SW480 (cell line): ENCODE measurements at regions not wholly inside any gene's neighbourhood (a gene's known extent, or its start where the extent isn't known, plus 50 kb on each side); places are given as distances from the start of the nearest gene placed in this dataset.

Experiments
- DNase-seq: peaks from one replicate; pipeline ENCODE4 v3.0.0-alpha.2; 2016; ENCODE audit warnings: low spot score

DNA sequence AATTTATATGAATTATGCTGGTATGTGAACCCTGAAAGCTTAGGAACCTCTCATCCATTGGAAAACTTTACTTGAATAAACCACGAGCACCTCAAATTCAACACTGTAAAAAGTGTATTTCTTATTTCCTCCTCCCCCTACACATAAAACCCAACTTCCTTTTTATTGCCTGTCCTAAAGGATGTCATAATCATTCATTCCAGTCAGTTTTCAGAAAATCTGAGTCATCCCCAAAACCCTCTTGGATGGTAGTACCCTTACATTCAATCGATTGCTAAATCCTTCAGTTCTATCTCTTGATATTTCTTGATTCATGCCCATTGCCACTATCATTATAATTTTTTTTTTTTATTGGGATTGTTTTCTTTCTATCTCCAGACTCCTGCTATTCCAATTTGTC, 91.1 kb upstream of the ATP8A1 start:
- no peak for DNase-seq

DNA sequence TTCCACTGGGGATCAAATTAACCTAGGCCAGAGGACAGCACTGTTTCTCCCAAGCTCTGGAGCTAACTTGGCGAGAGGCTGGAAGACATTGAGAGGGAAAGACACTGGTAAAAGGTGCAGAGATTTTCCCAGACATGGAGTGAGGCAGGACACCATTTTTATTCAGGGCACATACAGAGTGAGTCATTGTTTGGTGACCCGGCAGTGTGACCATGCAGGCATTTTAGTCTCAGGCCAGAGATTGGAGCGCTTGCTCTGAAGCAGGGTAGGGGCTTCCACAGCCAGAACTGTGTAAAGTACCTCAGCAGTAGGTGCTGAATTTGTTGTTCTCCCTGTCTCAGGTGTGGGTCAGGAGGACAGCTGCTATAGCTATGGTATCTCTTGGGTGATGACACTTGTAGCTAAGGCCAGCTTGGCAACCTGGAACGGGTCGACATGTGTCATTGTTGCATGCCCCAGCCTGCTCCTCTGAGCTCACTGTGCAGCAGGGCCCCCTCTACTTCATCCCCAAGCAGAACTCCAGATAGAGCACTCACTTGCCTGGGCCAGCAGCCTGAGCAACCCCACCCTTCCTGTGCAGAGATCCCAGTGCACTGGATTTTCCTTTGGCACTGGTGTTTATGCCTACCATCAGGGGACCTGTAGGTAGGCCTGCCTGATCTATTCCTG, 79.8 kb upstream of the ATP8A1 start:
- DNase-seq: no peak

DNA sequence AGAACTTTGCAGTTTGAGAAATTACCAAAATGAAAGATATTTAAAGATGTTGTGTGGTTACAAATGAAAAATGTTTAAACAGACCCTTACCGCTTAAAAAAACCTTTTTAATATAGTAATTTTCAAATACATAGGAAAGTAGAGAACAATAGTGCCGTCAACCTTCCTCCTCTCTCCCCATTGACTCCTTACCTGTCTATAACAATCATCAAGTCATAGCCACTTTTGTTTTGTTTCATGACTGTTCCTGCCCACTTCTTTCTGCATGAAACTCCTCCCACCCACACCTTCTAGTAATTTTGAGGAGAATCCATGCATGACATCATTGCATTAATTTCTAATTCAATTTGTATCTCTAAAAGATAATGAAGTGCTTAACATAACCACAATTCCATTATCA, 76.5 kb upstream of the ATP8A1 start:
- DNase-seq: no peak

DNA sequence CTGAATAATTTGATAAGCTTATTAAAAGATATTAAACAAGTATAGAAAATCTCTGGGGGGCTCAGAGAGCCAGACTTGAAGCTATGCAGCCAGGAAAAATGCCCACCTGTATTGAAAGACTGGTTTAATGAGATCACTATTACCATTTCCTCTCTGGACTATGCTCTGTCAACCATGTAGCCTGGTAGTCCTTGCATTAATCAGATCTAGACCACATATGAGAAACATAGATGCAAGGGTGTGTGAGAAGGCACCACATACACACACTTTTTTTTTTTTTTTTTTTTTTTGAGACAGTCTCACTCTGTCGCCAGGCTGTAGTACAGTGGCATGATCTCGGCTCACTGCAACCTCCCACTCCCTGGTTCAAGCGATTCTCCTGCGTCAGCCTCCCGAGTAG, 75.9 kb upstream of the ATP8A1 start:
- DNase-seq: no peak

DNA sequence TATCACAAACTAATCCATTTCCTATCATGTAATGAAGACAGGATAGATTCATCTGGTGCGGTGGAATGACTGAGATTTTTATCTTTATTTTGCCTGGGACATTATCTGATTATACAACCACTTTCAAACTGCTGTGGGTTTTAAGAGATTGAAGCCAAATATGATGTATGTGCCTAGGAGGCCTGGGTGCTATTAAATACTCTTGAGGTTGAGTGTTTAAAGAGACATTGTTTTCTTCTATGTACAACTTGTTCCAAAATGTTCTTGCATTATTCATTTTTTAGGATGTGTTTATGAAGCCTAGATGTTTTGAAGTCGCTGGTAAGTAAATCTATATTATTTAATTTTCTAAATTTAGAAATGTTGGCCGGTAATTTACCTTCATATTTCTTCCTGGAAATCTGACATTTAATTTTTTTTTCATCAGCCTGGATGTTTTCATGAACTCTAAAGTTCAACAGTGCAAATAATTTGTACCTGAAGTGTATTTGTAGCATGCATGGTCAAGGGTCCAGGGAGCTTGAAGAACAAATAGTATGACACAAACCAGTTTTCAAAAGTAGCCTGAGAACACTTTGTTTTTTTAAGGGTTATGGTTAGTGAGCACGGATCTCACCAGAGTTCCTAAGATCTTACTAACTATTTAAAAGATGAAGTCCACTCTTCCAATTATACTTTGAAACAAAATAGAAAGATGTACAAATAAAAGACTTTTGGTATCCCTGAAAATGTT, 72.8 kb upstream of the ATP8A1 start:
- DNase-seq: no peak

DNA sequence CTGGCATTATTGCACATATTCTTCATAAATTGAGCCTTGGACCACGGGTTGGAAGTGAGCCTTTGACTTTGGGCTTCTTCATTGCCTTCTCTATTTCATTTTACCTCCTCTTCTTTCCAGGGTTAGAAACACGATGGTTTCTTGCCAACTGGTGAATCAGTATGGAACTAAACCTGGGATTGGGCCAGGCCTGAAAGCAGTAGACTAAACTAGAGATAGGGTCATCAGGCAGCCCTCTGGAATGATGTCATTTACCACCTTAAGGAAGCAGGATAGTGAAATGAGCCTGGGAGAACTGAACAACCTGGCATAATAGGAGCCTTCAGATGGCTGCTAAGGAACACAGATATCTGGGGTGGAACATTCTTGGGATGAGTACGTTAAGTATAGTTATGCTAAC, 67.5 kb upstream of the ATP8A1 start:
- no peak for DNase-seq

DNA sequence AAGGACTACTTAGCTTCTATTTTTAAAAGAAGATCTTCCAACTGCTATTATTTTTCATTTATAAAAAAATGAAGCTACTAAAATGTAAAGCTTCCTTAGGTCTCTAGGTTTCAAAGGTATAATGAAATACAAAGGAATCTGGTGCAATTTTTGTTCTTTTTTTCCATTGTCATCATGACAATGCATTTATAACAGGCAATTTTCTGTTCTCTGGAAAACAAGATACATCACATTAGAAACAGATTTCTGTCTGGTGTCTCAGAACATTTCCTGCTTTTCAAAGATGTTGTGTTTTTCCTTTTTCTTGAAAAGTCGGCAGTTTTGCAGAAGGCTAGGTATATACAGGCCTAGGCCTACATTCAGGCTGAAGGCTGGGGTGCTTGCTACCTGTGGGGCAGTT, 63.6 kb upstream of the ATP8A1 start:
- DNase-seq: no peak

DNA sequence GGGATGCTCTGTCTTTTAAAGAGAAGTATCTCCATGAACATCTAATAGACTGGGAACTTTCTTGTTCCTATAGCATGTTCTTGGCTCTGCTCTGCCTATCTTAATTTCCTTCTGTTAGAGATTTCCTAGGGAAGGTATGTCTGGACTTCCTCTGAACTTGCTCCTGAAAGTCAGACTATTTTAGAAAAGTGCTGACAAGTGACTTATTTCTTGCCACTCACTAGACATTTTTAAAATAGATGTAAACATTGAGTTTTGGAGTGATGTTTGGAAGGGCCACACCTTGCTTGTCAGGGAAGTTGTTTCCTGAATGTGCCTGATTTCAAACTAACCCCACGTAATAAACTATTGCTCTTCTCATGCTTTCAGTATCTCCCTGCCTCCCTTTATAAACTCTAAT, 62.4 kb upstream of the ATP8A1 start:
- no peak for DNase-seq

DNA sequence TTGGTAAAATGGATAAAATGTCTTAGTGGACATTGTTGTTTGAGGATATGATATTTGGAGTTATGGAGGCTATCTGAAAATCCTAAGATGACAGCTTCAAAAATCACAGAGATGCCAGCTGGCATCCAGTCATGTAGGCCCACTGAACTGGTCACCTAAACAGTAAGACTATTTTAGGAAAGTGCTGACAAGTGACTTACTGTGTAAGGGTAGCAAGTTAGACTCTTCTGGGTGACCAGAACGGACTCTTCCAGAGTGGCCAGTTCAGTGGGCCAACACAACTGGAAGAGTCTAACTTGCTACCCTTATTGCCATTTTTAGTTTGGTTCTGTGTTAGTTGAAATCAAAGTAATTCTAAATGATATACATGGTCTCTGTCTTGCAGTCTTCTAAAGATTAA, 61.4 kb upstream of the ATP8A1 start:
- no peak for DNase-seq

DNA sequence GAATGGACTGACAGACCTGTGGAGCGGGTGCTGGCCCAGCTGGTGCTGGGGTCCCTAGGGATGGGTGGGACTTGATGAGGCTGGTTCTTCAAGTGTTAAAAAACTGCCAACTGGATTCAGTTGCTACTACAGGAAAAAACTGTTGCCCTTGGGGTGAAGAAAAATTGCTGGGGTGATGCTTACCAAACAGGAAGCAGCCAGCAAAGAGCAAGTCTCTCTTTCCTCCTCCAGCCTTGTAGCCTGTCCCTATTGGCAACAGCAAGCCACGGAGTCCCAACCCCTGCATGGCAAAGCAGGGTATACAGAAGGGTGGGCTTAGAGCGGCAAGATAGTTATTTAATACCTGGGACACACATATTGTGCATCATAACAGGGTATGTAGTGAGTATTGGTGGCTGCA, 60.1 kb upstream of the ATP8A1 start:
- no peak for DNase-seq

DNA sequence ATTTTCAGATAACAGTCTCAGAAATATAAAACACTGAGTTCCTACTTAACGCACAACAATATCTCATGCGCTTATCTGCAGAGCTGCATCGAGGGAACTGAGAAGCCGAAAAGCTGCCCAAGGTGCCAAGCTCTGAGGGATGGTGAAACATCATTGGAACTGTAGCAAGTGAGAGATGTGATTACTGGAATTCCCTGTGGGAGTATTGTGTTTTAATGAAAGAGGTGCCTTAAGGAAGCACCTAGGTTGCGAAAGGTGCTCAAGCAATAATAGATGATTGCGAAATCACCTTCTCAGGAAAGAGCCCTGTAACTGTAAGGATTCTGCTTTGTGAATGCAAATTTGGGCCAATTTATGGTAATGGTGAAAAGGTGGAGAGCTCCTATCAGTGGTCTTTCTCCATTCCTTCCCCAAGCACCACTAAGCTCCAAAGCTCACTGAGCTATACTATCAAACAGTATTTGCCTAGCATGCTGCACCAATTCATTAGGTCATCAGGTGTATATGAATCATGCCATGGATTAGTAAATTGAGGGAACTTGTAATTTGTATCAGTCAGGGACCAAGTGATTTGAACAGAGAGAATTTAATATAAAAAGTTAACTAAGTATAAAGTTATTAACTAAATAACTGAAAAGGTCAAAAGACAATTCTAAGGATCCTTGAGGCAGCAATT, 59.0 kb upstream of the ATP8A1 start:
- no peak for DNase-seq

DNA sequence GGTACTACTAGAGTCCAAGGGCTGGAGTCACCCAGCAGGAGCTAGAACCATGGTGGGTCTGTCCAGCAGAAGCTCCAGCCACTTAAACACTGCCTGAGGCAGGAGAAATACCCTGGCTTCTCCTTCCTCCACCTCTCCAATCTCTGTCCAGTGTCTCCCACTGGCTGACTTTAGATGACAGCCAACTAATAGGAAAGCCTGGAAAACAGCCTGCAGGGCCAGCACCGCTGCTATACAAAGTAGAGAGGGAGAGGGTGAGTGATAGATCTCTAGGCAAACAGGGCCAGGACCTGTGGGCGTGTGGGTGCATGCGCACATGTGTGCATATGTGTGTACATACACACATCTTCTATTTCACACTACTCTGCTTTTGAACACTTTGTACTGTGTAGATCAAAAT, 56.5 kb upstream of the ATP8A1 start:
- DNase-seq: no peak

DNA sequence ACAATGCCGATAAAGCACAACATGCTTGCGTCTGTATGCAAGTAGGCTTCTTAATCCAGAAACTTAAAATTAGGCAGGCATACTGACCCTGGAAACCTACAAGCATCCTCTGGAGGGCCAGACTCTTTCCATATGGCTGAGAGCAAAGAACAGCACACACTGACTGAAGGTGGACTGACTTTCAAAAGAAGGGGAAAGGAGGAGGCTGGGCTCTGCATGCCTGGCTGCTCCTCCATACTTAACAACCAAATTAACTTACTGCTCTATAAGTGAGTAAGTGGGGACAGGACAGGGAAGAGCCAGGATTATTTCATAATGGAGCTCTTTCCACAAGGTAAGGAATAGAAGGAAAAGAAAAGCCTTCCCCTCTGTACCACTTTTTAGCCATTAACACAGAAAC, 55.9 kb upstream of the ATP8A1 start:
- DNase-seq: no peak

DNA sequence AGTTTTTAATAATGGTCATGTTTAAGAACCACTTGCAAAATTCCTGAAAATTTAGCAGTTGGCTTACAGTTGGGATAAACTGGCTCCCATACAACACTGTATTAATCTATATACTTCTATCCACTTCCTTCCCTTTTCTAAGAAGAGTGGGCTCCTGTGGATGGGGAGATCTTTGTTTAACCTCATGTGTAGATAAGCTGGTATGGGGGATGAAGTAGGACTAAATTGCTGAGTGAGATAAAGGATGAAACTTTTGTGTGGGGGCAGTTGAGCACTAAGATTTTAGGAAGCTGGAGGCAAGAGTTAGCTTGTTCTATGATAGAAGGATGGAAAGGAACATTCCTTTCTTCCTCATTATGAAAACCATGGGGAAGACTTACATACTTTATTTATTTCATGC, 54.6 kb upstream of the ATP8A1 start:
- no peak for DNase-seq

DNA sequence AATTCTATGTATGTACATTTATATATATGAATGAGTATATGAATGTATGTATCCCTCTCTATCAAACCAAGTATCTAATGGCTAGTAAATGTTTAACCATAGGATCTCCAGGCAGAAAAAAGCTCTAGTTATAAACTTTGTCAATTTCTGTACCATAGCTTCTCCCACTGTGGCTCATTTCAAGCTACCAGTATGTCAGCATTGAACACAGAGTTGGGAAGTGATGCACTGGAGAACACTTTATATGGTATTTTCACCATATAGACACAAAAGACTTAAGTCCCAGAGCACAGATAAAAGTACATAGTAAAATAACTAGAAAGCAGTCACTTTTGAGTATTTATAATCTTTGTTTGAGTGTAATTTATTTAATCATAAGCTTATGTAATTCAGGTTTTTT, 53.9 kb upstream of the ATP8A1 start:
- DNase-seq: no peak

DNA sequence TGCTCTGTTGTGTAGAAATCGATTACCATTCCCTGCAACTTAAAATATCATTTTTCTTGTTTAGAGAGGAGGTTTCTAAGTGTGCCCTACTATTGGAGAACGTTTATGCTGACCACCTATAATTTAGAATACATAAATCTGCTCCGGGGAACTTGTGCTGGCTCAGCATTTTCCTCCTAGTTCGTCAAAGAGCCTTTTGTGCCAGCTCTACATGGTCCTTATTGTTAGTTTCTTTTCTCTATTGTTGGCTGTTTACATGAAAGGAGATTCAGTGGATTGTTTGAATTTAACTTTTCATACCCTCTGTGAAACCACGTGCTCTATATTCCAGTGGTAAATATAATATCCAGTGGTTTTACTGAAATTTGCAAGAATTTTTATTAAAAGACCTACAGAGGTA, 53.4 kb upstream of the ATP8A1 start:
- DNase-seq: no peak

DNA sequence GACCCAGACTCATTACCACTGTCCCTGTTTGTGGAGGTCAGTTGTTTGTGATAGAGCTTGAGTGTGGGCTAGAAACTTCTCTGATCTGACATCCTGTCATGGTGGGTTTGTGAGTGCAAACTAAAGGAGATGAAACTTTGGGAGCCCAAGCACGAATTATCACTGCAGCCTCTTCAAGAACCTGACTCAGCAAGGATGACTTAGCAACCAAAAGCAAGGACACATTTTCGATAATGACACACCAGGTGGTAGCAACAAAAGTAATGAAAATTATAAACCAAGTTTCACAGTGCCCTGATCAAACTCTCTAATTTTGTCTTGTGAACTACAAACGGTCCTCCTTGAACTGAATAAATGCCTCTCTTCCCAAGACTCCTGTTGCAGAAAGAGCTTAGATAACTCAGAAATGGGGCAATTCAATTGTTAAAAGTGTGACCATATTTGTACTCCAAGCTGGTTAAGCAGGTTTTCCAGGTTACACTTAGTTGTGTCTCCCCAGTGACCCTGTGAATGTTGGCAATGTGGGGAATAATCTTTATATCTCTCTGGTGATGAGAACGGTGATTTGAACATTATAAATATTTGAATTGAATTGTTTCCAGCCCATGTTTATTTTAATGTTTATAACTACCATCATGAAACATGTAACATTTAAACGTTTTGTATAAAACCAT, 52.6 kb upstream of the ATP8A1 start:
- DNase-seq: no peak

DNA sequence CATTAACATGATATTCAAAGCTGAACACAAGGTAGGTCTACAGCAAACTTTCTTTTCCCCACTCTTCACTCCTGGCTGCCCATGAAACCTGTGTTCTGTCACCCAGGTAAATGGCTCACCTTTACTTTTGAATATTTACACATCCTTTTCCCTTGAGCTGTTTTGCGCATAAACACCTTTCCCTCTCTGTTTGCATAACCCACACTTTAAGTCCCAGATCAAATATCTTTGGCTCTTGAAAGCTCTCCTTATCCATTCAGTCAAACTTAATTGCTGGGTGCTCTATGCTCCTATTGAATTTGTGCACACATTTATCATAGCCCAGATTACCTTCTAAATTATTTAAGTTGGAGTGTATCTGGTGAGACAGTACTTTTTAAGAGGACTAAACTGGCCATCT, 51.7 kb upstream of the ATP8A1 start:
- DNase-seq: no peak
